COLO668 (cell line): ENCODE measurements at regions not wholly inside any gene's neighbourhood (a gene's known extent, or its start where the extent isn't known, plus 50 kb on each side); places are given as distances from the start of the nearest gene placed in this dataset.

Experiments used
- DNase-seq: peaks from one replicate; lab custom pipeline; 2025; ENCODE audit not compliant: unreplicated experiment; lab: John Stamatoyannopoulos, UW

GRCh38 chr14:94961386-94962165 lies 191.7 kb upstream of the GSC start:
- DNase-seq: no peak

- no peak for DNase-seq
These were observed 190.5 kb upstream of the GSC start for GRCh38 chr14:94960285-94961001.

DNA sequence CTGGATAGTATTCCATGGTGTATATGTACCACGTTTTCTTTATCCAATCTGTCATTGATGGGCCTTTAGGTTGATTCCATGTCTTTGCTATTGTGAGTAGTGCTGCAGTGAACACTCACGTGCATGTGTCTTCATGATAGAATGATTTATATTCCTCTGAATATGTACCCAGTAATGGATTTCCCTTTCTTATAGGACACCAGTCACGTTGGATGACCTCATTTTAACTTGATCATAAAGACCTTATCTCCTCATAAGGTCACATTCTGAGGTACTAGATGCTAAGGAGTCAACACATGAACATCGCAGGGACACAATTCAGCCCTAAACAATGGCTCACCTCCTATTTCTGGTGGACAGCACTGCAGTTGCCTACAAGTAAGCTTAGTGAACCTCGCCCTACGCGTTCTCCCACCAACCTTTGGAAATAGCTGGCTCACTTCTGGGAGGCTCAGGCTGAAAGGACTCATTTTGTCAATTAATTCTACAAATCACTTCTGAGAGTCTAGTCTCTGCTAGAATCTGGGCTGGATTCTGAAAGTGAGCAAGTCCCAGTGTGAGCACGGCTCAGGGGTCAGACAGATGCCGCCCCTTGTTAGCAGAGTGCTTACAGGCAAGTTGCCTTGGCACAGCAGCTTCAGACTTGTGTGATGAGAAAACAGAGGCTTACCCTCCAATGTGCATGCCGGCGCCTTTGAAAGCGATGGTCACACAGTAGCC lies 183.8 kb upstream of the GSC start:
- no peak for DNase-seq

GRCh38 chr14:94952097-94952496 lies 182.2 kb upstream of the GSC start:
- no peak for DNase-seq

DNA sequence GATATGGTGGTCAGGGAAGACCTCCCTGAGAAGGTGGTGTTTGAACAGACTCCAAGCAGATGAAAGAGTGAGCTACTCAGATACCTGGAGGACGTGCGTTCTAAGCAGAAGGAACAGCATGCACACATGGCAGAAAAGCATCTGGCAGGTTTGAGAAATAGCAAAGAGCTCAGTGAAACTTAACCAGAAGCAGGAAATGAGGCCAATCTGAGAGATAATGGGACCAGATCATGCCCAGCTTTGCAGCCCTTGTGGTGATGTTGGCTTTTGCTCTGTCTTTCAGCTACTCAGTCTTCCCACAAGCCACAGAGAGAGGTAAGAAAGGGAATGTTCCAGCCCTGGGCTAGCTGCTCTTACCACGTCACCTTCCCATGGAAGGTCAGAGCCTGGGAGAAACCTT lies 176.3 kb upstream of the GSC start:
- no peak for DNase-seq

DNA sequence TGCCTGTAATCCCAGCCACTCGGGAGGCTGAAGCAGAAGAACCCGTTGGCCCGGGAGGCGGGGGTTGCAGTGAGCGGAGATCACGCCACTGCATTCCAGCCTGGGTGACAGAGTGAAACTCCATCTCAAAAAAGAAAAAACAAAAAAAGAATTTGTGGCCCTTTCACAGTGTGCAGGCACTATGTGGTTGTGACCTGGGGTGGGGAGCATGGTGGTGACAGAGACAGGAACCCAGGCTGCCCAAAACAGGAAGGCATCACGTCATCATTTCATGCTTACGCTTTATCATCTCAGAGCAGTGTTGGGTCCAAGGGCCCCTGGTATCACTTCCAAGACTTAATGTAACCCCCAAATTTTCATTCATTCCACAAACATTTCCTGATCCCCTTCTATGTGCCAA lies 175.7 kb upstream of the GSC start:
- no peak for DNase-seq

- DNase-seq: no peak
These were observed 174.8 kb upstream of the GSC start for GRCh38 chr14:94944636-94945258.

DNA sequence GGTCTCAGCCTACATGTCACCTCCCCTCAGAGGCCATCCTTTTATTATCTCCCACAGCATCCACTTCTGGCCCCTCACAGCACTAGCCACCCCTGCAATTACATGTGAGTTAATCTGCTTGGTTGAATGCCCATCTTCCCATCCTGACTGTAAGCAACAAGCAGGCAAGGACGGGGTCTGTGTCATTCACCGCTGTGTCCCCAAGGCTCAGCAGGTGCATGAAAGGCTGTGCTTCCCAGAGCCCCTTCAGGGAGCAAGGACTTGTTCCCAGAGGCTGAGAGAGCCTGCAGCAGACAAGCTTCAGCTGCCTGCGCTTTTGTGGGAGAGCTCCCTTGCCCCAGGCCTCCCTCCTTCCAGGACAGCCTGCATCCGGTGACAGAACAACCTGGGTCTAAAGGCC lies 172.7 kb upstream of the GSC start:
- no peak for DNase-seq

- no peak for DNase-seq
These were observed 171.4 kb upstream of the GSC start for GRCh38 chr14:94941311-94941710.

GRCh38 chr14:94940263-94940993 lies 170.5 kb upstream of the GSC start:
- no peak for DNase-seq

- no peak for DNase-seq
These were observed 168.1 kb upstream of the GSC start for GRCh38 chr14:94938016-94938415.

DNA sequence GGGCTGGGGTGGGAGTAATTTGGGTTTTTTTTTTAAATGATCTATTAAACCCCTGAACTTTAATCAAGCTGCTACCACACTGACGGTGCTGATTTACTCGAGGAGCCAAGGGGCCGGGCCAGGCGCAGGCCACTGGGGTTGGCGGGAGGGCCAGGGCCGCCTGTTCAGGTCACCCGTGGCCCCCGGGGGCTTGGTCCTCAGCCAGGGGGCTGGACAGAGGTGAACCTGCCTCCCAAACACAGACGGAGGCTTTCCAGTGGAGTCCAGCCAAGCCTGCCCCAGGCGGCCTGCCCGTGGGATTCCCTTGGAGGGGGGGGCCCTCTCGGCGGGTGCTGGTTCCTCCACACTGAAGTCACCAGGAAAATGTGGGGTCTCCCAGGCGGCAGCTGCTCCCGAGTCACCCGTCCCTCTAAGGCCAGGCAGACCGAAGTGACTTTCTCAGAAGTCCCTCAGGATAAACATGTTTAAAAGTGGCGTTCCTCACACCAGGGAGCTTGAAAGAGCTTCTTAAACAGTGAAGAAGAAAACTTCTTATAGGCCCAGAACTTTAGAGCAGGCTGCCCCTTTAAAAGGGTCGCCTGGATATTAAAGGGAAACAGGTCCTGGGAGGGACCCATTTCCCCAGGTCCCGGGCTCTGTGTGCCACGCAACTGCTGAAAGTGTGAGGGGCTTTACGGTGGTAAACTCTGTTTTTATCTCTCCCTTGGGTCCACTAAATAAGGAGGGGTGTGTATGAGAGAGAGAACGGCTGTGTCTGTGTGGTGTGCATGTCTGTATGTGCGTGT lies 167.2 kb upstream of the GSC start:
- DNase-seq: no peak

DNA sequence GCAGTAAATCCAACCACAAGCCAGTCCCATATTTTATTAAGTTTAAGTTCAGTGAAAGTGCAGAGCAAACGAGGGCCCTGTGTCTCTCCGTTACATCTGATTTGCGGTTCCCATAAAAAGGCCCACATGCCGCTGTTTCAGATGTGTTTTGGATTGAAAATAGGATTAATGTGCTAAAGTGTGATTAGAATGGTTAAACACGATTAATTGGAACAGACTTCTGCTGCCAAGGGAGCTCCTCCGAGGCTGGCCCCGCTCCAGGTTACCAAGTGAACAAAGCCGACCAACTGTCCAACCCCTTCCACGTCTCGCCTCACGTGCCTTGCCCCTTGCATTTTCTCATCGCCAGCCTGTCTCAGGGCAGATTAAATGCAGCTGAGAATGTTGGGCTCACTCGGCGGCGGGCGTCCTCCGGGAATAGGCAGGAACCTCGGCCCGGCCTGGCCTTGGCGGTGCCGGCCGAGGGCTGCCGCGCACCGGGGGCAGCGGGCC lies 166.5 kb upstream of the GSC start:
- peak; percentile 21 for DNase-seq

GRCh38 chr14:94935706-94936300 lies 165.9 kb upstream of the GSC start:
- DNase-seq: no peak

DNA sequence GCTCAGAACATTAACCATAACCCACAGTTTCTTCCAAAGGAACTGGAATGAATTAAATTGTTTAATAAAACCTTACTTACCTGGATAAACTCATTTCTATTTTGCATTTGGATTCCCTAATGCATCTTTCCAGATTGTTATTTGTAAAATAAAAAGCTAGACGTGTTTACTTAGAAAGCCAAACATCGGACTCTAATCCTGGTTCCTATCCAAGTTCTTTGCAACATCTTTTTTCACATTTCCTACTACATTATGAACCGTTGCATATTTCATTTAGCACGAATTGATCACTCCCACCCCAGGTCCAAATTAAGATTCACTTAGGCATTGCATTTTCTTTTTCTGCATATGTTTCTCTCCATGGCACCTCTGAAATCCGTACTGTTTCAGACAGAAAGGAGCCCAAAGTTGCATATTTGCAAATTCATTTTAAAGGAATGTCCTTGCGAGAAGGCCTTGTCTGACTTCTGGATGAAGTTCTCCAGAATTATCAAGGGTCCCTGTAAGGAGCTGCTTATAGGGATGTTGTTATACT lies 164.4 kb upstream of the GSC start:
- DNase-seq: no peak

- DNase-seq: no peak
These were observed 163.6 kb upstream of the GSC start for GRCh38 chr14:94933486-94933885.

GRCh38 chr14:94932589-94932988 lies 162.7 kb upstream of the GSC start:
- no peak for DNase-seq

- no peak for DNase-seq
These were observed 160.8 kb upstream of the GSC start for GRCh38 chr14:94930690-94931089.

GRCh38 chr14:94929354-94929753 lies 159.4 kb upstream of the GSC start:
- no peak for DNase-seq
